IMR-90 (cell line): ENCODE measurements at regions not wholly inside any gene's neighbourhood (a gene's known extent, or its start where the extent isn't known, plus 50 kb on each side); places are given as distances from the start of the nearest gene placed in this dataset.

ENCODE experiments used
- ATAC-seq: fragments of 200-7000 bp; cut with Tn5 transposase; 2 replicates; pipeline ENCODE4 v1.9.1; 2020; ENCODE audit warnings: low read depth, mild to moderate bottlenecking, moderate library complexity
- BruUV-seq: library from RNA; stranded (reverse); fragments of 400-500 nt; replicated peaks from 2 replicates; lab custom pipeline; 2021; lab: Mats Ljungman, UMichigan
- CTCF ChIA-PET: fragments of 300-600 bp; formaldehyde crosslinking; extraction: SDS; loops from one replicate; lab custom pipeline; 2021; ENCODE audit warnings: antibody characterized with exemption; lab: Yijun Ruan, JAX
- POLR2A ChIA-PET: fragments of 300-600 bp; sonication (Branson Sonifier 250); formaldehyde crosslinking; loops from one replicate; lab custom pipeline; 2022; ENCODE audit warnings: antibody characterized with exemption; ENCODE audit not compliant: unreplicated experiment; lab: Charles Lee
- DNase-seq: peaks from one replicate; pipeline ENCODE4 v3.0.0; 2013
- H2AFZ ChIP-seq: replicated peaks from 2 replicates; pipeline ENCODE3; 2013; ENCODE audit warnings: low read length, mild to moderate bottlenecking; ENCODE audit not compliant: poor library complexity
- H2AK5ac ChIP-seq: 2 replicates; pipeline ENCODE4 v1.6.1; 2013; ENCODE audit warnings: low read depth, low read length, inconsistent platforms
- H2AK9ac ChIP-seq: replicated peaks from 2 replicates; pipeline ENCODE3; 2013; ENCODE audit warnings: mild to moderate bottlenecking, low read depth, low read length, moderate library complexity; ENCODE audit not compliant: poor library complexity
- H2BK120ac ChIP-seq: 2 replicates; pipeline ENCODE4 v1.6.1; 2013; ENCODE audit warnings: low read depth, low read length, inconsistent platforms
- H2BK15ac ChIP-seq: 3 replicates; pipeline ENCODE4 v1.6.1; 2013; ENCODE audit warnings: low read depth, low read length, inconsistent platforms
- H2BK20ac ChIP-seq: 2 replicates; pipeline ENCODE4 v1.6.1; 2013; ENCODE audit warnings: low read depth, mild to moderate bottlenecking, inconsistent platforms, low read length, moderate library complexity
- H2BK5ac ChIP-seq: 2 replicates; pipeline ENCODE4 v1.6.1; 2013; ENCODE audit warnings: mild to moderate bottlenecking, low read depth, low read length, inconsistent platforms; ENCODE audit not compliant: poor library complexity, severe bottlenecking
- H3K14ac ChIP-seq: replicated peaks from 2 replicates; pipeline ENCODE4 v1.6.1; 2013; ENCODE audit warnings: low read depth, low read length, inconsistent platforms
- H3K18ac ChIP-seq: 2 replicates; pipeline ENCODE4 v1.6.1; 2013; ENCODE audit warnings: low read depth, low read length, control low read depth
- H3K23ac ChIP-seq: 2 replicates; pipeline ENCODE4 v1.6.1; 2013; ENCODE audit warnings: low read depth, low read length, inconsistent platforms
- H3K27ac ChIP-seq: 2 replicates; pipeline ENCODE4 v1.5.1; 2013; ENCODE audit warnings: mild to moderate bottlenecking, control low read depth, low read length; ENCODE audit not compliant: insufficient read depth
- H3K27me3 ChIP-seq: 2 replicates; pipeline ENCODE4 v1.6.1; 2013; ENCODE audit warnings: low read length; ENCODE audit not compliant: control insufficient read depth, insufficient read depth
- H3K36me3 ChIP-seq: 2 replicates; pipeline ENCODE4 v1.6.1; 2013; ENCODE audit warnings: low read length, mixed read lengths; ENCODE audit not compliant: control insufficient read depth, insufficient read depth
- H3K4ac ChIP-seq: 2 replicates; pipeline ENCODE4 v1.6.1; 2013; ENCODE audit warnings: low read depth, low read length, inconsistent platforms
- H3K4me1 ChIP-seq: 2 replicates; pipeline ENCODE4 v1.6.1; 2013; ENCODE audit warnings: low read length, mixed read lengths; ENCODE audit not compliant: control insufficient read depth, insufficient read depth
- H3K4me2 ChIP-seq: 2 replicates; pipeline ENCODE4 v1.6.1; 2013; ENCODE audit warnings: low read depth, mild to moderate bottlenecking, control low read depth, low read length, moderate library complexity
- H3K4me3 ChIP-seq: 2 replicates; pipeline ENCODE4 v1.5.1; 2013; ENCODE audit warnings: low read depth, mild to moderate bottlenecking, control low read depth, low read length, moderate library complexity; ENCODE audit not compliant: insufficient read depth
- H3K56ac ChIP-seq: 2 replicates; pipeline ENCODE4 v1.6.1; 2013; ENCODE audit warnings: low read length, inconsistent platforms; ENCODE audit not compliant: insufficient read depth; ENCODE audit errors: extremely low read depth
- H3K79me1 ChIP-seq, 2 experiments: 2 replicates each; pipeline ENCODE4 v1.6.1; 2013; ENCODE audit warnings: low read length in 2 of 2, inconsistent platforms in 1 of 2, low read depth in 1 of 2
- H3K9ac ChIP-seq: 2 replicates; pipeline ENCODE4 v1.6.1; 2013; ENCODE audit warnings: low read depth, low read length, control low read depth
- H3K9me1 ChIP-seq: 2 replicates; pipeline ENCODE4 v1.6.1; 2013; ENCODE audit warnings: low read length, inconsistent platforms; ENCODE audit not compliant: insufficient read depth
- H3K9me3 ChIP-seq: 2 replicates; pipeline ENCODE4 v1.6.1; 2013; ENCODE audit warnings: low read length; ENCODE audit not compliant: control insufficient read depth, insufficient read depth
- H4K20me1 ChIP-seq: 2 replicates; pipeline ENCODE4 v1.6.1; 2013; ENCODE audit warnings: low read length, inconsistent platforms; ENCODE audit not compliant: insufficient read depth
- H4K5ac ChIP-seq: 2 replicates; pipeline ENCODE4 v1.6.1; 2013; ENCODE audit warnings: mild to moderate bottlenecking, low read depth, low read length, control low read depth
- H4K8ac ChIP-seq, 2 experiments: 2 replicates each; pipeline ENCODE4 v1.6.1; 2013; ENCODE audit warnings: low read depth in 2 of 2, low read length in 2 of 2, control low read depth in 1 of 2, inconsistent platforms in 1 of 2
- H4K91ac ChIP-seq: 2 replicates; pipeline ENCODE4 v1.6.1; 2013; ENCODE audit warnings: low read depth, low read length, inconsistent platforms; ENCODE audit not compliant: insufficient read depth
- BHLHE40 ChIP-seq: fragments of 150-350 bp; IDR thresholded peaks from 2 replicates; pipeline ENCODE4 v1.6.1; 2016; ENCODE audit warnings: mild to moderate bottlenecking, low read depth, low read length
- CEBPB ChIP-seq: IDR thresholded peaks from 2 replicates; pipeline ENCODE4 v1.6.1; 2012; ENCODE audit warnings: low read depth, low read length, improper control_type of control experiment
- CHD1 ChIP-seq: IDR thresholded peaks from 2 replicates; pipeline ENCODE4 v1.6.1; 2012; ENCODE audit warnings: low read depth, low read length, improper control_type of control experiment
- FOS ChIP-seq: fragments of 150-350 bp; IDR thresholded peaks from 2 replicates; pipeline ENCODE4 v1.6.1; 2016; ENCODE audit warnings: low read depth, low read length
- MAFK ChIP-seq: IDR thresholded peaks from 2 replicates; pipeline ENCODE4 v1.6.1; 2012; ENCODE audit warnings: low read depth, low read length, improper control_type of control experiment
- MAZ ChIP-seq: IDR thresholded peaks from 2 replicates; pipeline ENCODE4 v1.6.1; 2012; ENCODE audit warnings: low read depth, mild to moderate bottlenecking, low read length, improper control_type of control experiment, moderate library complexity, borderline replicate concordance
- MXI1 ChIP-seq: IDR thresholded peaks from 2 replicates; pipeline ENCODE4 v1.6.1; 2012; ENCODE audit warnings: low read depth, mild to moderate bottlenecking, low read length, moderate library complexity, borderline replicate concordance
- NFE2L2 ChIP-seq: fragments of 150-350 bp; IDR thresholded peaks from 2 replicates; pipeline ENCODE4 v1.6.1; 2016; ENCODE audit warnings: low read depth, mild to moderate bottlenecking, low read length
- RAD21 ChIP-seq: IDR thresholded peaks from 2 replicates; pipeline ENCODE4 v1.6.1; 2012; ENCODE audit warnings: low read length, improper control_type of control experiment
- RCOR1 ChIP-seq: IDR thresholded peaks from 2 replicates; pipeline ENCODE4 v1.6.1; 2012; ENCODE audit warnings: mild to moderate bottlenecking, low read length, improper control_type of control experiment; ENCODE audit not compliant: insufficient replicate concordance
- RFX5 ChIP-seq: IDR thresholded peaks from 2 replicates; pipeline ENCODE4 v1.8.0; 2012; ENCODE audit warnings: low read depth, mild to moderate bottlenecking, low read length, moderate library complexity
- SMC3 ChIP-seq: fragments of 150-350 bp; IDR thresholded peaks from 2 replicates; pipeline ENCODE4 v1.6.1; 2016; ENCODE audit warnings: low read depth, mild to moderate bottlenecking, antibody characterized with exemption, low read length, moderate library complexity
- WGBS, 2 experiments: methylation state at CpG; one replicate each; pipeline versions ENCODE4 v1.1.5 to v1.1.7; 2013; ENCODE audit warnings: missing lambda C conversion rate in 2 of 2; ENCODE audit not compliant: insufficient read length in 1 of 2; ENCODE audit errors: extremely low coverage in 2 of 2; 5-methylcytosine and 5-hydroxymethylcytosine counted together
- dilution Hi-C: fragments of 300-500 bp; cut with HindIII; formaldehyde crosslinking; loops from one replicate; pipeline ENCODE4 v1.14.3; 2018; ENCODE audit warnings: low sequenced_read_pairs; ENCODE audit not compliant: unreplicated experiment
- in situ Hi-C: fragments of 300-500 bp; cut with MboI; formaldehyde crosslinking; loops from 3 replicates; pipeline ENCODE4 v1.14.3; 2019; ENCODE audit warnings: low sequenced_read_pairs, inconsistent platforms, mixed read lengths
- intact Hi-C: fragments of 100-400 bp; cut with micrococcal nuclease; formaldehyde crosslinking; loops from 2 replicates; pipeline ENCODE4 v1.10.0; 2022
- TF ChIP-seq, protein P1 (sequence below): fragments of 150-350 bp; IDR thresholded peaks from 2 replicates; pipeline ENCODE4 v1.6.1; 2016; ENCODE audit warnings: low read depth, mild to moderate bottlenecking, low read length, moderate library complexity, borderline replicate concordance
- TF ChIP-seq, protein P2 (sequence below): fragments of 150-350 bp; IDR thresholded peaks from 2 replicates; pipeline ENCODE4 v1.6.1; 2017; ENCODE audit warnings: mild to moderate bottlenecking, antibody characterized with exemption, low read length, low read depth
- TF ChIP-seq, protein P3 (sequence below): conservative IDR thresholded peaks from 2 replicates; pipeline ENCODE4 v1.5.1; 2012; ENCODE audit warnings: mild to moderate bottlenecking, low read depth, low read length, improper control_type of control experiment

DNA sequence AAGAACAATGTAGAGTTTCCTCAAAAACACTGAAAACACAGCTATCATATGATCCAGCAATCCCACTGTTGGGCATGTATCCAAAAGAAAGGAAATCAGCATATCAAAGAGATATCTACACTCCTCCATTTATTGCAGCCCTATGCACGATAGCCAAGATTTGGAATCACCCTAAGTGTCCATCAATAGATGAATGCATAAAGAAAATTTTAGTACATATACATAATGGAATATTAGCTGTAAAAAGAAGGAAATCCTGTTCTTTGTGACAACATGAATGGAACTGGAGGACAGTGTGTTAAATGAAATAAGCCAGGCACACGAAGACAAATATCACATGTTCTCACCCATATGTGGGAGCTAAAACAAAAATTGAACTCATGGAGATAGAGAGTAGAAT lies 114.5 kb upstream of the FN1 start:
- no peak overlapping the region for H3K56ac ChIP-seq
- peaks cover 2% of the 10 kb centered on the region; the same call in 1 of the 2 replicates for H3K9me1 ChIP-seq
- intact Hi-C loops = no loop called here
- H2BK120ac ChIP-seq = no peak overlapping the region
- H4K5ac ChIP-seq = no peak overlapping the region
- H3K9ac ChIP-seq = no peak overlapping the region
- no peak overlapping the region for H3K4me2 ChIP-seq
- CTCF ChIA-PET = interaction anchor here (0.9 kb wide), 1 partner anchor 16 kb away, joined by 3 read pairs; no protein-coding TSS in a partner anchor
- no peak overlapping the region for H3K27ac ChIP-seq
- in situ Hi-C loops = no loop called here
- TF ChIP-seq BHLHE40 (no peak), SMC3 (no peak), RAD21 (no peak), CEBPB (no peak), RCOR1 (no peak), MAFK (no peak), FOS (no peak), MXI1 (no peak), NFE2L2 (no peak), MAZ (no peak), RFX5 (no peak), CHD1 (no peak)
- TF ChIP-seq, protein P1, sequence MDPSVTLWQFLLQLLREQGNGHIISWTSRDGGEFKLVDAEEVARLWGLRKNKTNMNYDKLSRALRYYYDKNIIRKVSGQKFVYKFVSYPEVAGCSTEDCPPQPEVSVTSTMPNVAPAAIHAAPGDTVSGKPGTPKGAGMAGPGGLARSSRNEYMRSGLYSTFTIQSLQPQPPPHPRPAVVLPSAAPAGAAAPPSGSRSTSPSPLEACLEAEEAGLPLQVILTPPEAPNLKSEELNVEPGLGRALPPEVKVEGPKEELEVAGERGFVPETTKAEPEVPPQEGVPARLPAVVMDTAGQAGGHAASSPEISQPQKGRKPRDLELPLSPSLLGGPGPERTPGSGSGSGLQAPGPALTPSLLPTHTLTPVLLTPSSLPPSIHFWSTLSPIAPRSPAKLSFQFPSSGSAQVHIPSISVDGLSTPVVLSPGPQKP = no peak
- TF ChIP-seq, protein P2, sequence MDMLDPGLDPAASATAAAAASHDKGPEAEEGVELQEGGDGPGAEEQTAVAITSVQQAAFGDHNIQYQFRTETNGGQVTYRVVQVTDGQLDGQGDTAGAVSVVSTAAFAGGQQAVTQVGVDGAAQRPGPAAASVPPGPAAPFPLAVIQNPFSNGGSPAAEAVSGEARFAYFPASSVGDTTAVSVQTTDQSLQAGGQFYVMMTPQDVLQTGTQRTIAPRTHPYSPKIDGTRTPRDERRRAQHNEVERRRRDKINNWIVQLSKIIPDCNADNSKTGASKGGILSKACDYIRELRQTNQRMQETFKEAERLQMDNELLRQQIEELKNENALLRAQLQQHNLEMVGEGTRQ = no peak
- TF ChIP-seq, protein P3, sequence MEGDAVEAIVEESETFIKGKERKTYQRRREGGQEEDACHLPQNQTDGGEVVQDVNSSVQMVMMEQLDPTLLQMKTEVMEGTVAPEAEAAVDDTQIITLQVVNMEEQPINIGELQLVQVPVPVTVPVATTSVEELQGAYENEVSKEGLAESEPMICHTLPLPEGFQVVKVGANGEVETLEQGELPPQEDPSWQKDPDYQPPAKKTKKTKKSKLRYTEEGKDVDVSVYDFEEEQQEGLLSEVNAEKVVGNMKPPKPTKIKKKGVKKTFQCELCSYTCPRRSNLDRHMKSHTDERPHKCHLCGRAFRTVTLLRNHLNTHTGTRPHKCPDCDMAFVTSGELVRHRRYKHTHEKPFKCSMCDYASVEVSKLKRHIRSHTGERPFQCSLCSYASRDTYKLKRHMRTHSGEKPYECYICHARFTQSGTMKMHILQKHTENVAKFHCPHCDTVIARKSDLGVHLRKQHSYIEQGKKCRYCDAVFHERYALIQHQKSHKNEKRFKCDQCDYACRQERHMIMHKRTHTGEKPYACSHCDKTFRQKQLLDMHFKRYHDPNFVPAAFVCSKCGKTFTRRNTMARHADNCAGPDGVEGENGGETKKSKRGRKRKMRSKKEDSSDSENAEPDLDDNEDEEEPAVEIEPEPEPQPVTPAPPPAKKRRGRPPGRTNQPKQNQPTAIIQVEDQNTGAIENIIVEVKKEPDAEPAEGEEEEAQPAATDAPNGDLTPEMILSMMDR = no peak
- ATAC-seq (no peak), DNase-seq (no peak)
- no peak overlapping the region for H2BK20ac ChIP-seq
- H2BK5ac ChIP-seq = no peak overlapping the region
- no peak overlapping the region for H2AK5ac ChIP-seq
- WGBS, 2 experiments = no CpG with 5 or more reads among the region's 2 CpGs
- POLR2A ChIA-PET = no interaction called here
- H3K14ac ChIP-seq = no peak overlapping the region
- H2BK15ac ChIP-seq = no peak overlapping the region
- H3K79me1 ChIP-seq = no peaks in the 10 kb centered on the region
- H4K20me1 ChIP-seq = no peaks in the 10 kb centered on the region
- no peaks in the 10 kb centered on the region for H3K36me3 ChIP-seq
- H4K91ac ChIP-seq = no peak overlapping the region
- H3K18ac ChIP-seq = no peak overlapping the region
- H3K4me1 ChIP-seq = peaks cover 8% of the 10 kb centered on the region; the same call in 1 of the 2 replicates
- no peaks in the 10 kb centered on the region for H3K9me3 ChIP-seq
- H3K4ac ChIP-seq = no peak overlapping the region
- H2AK9ac ChIP-seq = no peak overlapping the region
- H3K27me3 ChIP-seq = no peaks in the 10 kb centered on the region
- H4K8ac ChIP-seq = no peak overlapping the region
- dilution Hi-C loops = no loop called here
- no TSS peak for BruUV-seq
- no peak overlapping the region for H3K23ac ChIP-seq
- no peak overlapping the region for H2AFZ ChIP-seq
- H3K4me3 ChIP-seq = no peak overlapping the region
